Dedifferentiated amniotic fluid mesenchymal stem cell (primary cell): ENCODE measurements at regions not wholly inside any gene's neighbourhood (a gene's known extent, or its start where the extent isn't known, plus 50 kb on each side); places are given as distances from the start of the nearest gene placed in this dataset.
"Not testable (repeated sequence)": the region's sequence is repeated elsewhere in the genome, so short reads cannot be mapped to it uniquely, and the experiment has no call there.

ENCODE experiments used
- DNase-seq: peaks from one replicate; pipeline ENCODE4 v3.0.0-alpha.2; 2016; ENCODE audit errors: extremely low spot score

DNA sequence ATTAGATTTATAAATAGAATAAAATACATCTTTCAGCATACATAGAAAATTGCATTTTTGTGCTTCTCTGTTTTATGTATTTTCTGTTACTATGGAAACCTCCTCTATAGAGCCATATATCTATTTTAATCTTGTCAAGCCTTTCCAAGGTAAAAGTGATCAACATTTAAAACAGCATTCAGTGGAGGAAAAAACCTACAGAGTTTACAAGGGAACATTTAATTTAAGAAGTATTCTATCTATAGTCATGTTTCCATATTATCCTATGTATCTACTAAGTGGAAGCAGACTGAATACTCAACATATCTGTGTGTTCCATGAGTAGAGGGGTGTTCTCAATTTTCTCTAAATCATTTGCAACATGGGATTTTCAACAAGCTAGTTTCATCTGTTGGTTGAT lies 791.4 kb downstream of the CDH18 start:
- no peak for DNase-seq

DNA sequence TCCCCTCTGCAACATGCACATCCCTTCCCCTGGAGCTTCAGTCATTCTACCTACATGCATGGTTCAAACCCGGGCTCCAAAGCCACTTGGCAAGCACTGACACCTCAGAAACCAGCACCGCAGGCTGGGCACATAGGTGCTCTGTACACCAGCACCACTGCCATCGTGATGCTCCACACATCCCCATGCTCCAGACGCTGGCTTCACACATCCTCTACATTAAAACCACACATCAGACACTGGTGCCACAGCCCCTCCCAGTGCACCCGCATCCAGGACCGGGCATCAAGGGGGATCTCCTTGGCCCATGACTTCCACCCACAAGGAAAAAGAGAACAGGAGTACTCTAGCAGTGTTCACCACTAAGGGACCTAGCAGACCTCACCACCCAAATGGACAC lies 787.7 kb downstream of the CDH18 start:
- DNase-seq = peak; percentile 6

DNA sequence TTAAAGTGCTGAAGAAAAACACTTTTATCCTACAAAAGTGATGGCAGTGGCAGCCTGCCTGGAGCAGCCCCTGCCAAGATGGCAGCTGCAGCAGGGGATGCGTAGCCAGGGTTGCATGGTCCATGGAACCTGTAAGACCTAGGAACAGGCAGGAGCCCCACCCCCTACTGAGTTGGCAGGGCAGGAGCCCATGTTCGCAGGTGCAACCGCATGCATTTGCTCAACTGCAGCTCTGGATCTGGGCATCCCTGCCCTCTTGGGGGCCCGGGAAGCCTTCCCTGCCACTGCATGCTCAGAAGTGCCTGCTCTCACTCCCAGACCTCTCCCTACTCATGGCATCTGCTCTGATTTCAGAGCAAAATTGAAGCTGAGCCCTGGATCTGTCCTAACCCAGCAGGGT lies 779.6 kb downstream of the CDH18 start:
- no peak for DNase-seq

DNA sequence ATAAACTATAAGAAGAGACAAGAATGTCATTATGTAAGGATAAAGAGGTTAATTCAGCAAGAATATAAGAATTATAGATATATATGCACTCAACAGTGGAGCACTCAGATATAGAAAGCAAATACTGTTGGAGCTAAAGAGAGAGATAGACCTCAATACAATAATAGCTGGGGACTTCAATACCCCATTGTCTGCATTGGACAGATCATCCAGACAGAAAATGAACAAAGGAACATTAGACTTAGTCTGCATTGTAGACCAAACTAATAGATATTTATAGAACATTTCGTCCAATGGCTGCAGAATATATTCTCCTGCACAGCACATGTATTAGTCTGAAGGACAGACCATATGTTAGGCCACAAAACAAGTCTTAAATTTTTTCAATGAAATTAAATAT lies 777.1 kb downstream of the CDH18 start:
- DNase-seq = no peak

DNA sequence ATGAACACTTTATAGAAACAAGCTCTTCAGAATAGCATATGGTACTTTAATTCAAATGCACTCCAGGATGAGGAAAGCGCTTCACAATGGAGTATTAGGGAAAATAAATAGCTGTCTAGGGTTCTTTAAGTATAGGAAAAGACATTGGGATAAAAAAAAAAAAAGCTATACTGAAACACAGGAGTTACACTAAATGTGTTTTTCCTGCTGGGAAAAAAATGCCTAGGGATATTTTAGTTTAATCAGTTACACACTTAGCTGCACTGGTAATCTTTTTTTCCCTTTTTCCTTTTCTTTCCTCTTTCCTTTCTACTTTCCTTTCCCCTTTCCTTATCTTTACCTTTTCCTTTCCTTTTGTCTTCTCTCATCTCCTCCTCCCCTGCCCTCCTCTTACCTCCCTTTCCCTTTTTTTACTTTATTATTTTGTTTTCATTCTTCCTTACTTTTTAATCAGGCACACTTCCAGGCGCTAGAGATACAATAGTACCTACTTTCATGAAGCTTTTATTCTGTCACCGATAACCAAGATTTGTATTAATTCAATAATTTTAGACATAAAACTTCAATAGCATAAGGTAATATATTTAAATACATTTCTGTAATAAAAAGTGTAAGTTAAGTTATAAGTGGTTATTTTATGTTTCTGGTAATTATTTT lies 758.7 kb downstream of the CDH18 start:
- no peak for DNase-seq

DNA sequence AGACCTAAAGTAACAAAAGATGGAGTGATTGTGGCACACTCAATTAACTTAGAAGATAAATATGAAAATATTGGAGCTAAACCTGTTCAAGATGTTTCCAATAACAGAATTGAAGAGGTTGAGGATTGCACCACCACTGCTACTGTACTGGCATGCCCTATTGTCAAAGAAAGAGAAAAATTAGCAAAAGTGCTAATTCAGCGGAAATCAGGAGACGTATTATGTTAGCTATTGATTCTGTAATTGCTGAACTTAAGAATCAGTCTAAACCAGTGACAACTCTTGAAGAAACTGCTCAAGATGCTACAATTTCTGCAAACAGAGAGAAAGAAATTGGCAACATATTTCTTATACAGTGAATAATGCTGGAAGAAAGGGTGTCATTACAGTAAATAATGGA lies 754.4 kb downstream of the CDH18 start:
- no peak for DNase-seq

DNA sequence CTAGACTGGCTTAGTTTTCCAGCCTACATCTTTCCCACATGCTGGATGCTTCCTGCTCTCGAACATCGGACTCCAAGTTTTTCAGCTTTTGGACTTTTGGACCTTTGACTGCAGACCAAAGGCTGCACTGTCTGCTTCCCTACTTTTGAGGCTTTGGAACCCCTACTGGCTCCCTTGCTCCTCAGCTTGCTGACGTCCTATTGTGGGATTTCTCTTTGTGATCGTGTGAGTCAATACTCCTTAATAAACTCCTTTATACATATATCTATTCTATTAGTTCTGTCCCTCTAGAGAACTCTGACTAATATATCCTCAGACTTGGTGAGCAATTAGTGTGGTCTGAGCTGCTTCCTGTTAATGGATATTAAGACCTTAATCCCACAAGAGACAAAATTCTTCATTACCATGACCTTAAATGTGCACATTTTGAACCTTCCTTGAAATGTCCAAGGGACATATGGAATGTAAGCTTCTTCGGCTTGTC lies 752.9 kb downstream of the CDH18 start:
- no peak for DNase-seq

DNA sequence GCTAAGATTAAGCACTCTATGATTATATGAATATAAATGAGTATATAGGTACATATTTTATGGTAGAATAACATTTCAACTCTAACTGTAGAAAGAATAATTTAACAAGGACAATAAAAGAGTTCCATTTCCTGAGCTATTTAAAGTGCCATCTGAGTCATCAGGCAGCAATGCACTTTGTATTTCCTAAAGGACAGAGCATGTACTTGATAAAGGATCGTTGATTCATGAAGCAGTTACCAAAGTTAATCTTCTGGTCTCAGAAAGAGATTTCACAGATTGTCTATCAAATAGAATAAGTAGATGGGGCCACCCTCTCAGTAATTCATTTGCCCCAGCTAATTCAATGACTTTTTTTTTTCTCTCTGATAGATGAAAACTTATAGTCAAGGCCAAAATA lies 747.8 kb downstream of the CDH18 start:
- peak; percentile 42 for DNase-seq

DNA sequence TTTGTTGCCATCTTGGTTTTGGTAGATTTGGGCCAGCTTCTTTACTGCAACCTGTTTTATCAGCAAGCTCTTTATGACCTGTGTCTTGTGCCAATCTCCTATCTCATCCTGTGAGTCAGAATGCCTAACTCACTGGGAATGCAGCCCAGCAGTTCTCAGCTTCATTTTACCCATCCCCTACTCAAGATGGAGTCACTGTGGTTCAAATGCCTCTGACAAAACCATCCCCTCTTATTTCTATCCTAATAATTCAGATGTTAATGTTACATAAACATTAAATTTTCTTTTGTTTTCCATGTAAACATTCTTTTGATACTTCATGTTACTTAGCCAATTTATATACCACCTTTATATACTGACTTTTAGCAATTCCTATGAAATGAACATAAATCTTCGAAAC lies 746.3 kb downstream of the CDH18 start:
- DNase-seq = no peak

DNA sequence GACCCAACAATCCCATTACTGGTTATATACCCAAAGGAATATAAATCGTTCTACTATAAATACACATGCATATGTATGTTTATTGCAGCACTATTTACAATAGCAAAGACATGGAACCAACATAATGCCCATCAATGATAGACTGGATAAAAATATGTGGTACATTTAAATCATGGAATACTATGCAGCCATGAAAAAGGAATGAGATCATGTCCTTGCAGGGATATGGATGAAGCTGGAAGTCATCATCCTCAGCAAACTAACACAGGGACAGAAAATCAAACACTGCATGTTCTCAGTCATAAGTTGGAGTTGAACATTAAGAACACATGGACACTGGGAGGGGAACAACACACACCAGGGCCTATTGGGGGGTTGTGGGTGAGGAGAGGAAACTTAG lies 741.8 kb downstream of the CDH18 start:
- DNase-seq = not testable (repeated sequence)

DNA sequence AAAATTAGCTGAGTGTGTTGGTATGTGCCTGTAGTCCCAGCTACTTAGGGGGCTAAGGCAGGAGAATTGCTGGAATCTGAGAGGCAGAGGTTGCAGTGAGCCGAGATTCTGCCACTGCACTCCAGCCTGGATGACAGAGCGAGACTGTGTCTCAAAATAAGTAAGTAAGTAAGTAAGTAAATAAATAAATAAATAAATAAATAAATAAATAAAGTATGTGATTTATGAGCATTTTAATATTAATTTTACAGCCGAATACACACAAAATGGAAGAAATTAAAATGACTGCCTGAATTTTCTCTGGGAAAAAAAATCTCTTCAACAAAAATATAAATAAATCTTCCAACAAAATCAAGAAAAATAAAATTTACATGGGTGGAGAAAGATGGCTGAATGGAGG lies 740.7 kb downstream of the CDH18 start:
- DNase-seq = no peak

DNA sequence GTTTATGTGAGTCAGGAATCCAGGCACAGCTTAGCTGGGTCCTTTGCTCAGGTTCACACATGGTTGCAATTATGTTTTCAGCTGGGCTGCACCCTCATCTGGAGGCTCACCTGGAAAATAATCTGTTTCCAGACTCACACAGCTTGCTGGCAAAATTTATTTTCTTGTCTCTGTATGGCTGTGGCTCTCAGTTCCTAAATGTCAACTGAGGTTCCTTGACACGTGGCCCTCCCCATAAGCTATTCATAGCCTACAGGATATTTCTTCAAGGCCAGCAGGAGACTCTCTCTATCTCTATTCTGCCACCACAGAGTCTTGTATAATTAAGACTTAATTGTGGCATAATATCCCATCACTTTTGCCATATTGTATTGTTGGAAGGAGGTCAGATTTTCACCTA lies 732.0 kb downstream of the CDH18 start:
- no peak for DNase-seq

DNA sequence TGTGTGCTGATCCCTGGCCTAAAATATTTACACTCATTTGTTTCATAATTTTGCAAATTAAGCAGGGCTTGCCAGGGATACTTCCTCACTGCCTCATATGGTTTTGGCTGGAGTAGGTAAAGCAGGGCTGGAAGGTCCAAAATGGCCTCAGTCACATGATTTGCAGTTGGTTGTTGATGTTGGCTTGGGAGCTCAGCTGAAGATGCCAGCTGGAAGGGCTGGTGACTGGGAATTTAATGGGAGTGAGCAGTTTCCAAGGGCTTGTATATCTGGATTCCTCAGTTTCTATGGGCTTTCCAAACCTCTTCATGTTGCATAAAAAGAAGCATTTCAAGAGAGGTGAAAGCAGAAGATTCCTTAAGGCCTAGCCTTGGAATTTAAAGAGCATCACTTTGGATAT lies 729.3 kb downstream of the CDH18 start:
- DNase-seq = no peak

DNA sequence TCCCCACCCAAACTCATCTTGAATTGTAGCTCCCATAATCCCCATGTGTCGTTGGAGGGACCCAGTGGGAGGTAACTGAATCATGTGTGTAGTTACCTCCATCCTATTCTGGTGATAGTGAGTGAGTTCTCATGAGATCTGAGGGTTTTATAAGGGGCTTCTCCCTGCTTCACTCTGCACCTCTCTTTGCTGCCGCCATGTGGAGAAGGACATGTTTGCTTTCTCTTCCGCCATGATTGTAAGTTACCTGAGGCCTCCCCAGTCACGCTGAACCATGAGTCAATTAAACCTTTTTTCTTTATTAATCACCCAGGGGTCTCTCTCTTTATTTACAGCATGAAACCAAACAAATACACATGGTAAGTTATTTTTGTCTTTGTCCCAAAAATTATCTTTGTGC lies 726.1 kb downstream of the CDH18 start:
- DNase-seq = no peak

DNA sequence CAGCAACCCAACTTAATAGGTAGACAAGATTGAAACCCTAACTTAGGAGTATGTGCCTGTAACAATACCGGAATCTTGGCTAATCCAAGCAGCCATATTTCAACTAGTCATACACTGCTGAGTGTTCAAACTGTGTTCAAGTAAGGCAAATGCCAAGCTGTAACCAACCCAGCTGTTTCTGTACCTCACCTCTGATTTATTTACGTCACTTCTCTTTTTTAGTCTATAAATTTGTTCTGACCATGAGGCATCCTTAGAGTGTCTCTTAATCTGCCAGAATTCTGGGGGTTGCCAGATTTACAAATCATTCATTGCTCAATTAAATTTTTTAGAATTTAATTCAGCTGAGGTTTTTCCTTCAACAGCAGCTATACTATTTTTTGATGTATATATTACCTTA lies 723.2 kb downstream of the CDH18 start:
- DNase-seq = no peak

DNA sequence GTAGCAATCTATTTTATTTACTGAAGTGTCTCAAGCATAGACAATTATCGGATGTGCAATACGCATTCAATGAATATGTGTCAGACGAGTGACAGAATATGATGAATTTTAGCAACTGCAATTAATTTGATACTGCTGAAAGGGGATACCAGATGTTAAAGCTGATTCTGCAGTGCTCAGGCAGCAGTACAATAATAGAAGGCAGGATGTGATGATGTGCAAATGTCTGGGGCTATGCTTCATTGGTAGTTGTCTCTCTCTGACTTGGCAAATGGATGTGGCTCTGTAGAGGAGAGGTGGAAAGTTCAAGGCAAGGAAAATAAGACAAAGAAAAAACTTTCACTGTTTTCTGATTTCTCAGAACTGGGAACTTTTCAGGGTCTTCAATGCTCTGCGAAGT lies 721.2 kb downstream of the CDH18 start:
- DNase-seq = no peak

DNA sequence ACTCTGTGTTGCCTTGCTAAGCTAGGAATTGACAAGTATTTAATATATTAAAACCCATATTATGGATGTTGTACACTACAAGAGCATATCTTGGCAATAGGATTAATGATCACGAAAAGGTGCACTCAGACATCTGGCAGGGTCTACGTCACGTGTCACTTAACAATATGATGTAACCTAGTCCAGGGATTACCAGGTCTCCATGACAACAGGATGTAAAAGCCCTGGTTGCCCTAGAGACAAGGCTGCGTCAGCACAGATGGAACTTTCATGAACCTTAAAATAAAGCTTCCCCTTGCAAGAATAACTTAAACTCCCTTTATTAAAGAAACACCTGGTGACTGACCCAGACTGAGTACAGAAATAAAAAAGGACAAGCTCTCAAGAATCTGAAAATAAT lies 717.8 kb downstream of the CDH18 start:
- DNase-seq = no peak

DNA sequence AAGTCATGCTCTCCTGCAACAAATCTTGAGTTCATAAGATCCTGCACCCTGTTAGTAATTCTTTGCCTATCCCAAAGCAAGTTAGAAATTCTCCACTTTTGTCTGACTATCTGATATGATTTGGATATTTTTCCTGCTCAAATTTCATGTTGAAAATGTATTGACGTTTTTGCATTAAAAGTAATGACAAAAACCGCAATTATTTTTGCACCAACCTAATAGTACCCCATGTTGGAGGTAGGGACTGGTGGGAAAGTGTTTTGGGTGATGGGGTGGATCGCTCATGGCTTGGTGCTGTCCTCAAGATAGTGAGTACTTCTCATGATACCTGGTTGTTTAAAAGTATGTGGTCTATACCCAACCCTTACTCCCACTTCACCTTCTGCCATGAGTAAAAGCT lies 713.4 kb downstream of the CDH18 start:
- no peak for DNase-seq

DNA sequence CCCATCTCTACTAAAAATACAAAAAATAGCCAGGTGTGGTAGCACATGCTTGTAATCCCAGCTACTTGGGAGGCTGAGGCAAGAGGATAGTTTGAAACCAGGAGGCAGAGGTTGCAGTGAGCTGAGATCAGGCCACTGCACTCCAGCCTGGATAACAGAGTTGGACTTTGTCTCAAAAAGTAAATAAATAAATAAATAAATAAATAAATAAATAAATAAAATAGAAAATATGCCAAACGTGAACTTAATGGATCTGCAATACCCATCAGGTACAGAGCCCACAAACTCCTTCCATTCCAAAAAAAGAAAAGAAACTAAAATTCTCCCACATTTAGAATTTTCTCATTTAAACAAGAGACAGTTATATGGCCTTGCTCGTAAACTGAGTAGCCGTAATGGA lies 702.7 kb downstream of the CDH18 start:
- no peak for DNase-seq

DNA sequence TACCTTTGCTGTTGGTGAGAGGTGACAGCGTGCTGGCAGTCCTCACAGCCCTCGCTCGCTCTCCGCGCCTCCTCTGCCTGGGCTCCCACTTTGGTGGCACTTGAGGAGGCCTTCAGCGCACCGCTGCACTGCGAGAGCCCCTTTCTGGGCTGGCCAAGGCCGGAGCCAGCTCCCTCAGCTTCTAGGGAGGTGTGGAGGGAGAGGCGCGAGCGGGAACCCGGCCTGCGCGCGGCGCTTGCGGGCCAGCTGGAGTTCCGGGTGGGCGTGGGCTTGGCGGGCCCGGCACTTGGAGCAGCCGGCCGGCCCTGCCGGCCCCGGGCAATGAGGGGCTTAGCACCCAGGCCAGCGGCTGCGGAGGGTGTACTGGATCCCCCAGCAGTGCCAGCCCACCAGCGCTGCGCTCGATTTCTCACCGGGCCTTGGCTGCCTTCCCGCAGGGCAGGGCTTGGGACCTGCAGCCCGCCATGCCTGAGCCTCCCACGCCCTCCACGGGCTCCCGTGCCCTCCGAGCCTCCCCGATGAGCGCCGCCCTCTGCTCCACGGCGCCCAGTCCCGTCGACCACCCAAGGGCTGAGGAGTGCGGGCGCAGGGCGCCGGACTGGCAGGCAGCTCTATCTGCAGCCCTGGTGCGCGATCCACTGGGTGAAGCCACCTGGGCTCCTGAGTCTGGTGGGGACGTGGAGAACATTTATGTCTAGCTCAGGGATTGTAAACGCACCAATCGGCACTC lies 700.3 kb downstream of the CDH18 start:
- not testable (repeated sequence) for DNase-seq

DNA sequence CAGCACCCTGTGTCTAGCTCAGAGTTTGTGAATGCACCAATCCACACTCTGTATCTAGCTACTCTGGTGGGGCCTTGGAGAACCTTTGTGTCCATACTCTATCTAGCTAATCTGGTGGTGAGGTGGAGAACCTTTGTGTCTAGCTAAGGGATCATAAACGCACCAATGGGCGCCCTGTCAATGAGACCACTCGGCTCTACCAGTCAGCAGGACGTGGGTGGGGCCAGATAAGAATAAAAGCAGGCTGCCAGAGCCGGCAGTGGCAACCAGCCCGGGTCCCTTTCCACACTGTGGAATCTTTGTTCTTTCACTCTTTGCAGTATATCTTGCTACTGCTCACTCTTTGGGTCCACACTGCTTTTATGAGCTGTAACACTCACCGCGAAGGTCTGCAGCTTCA lies 699.7 kb downstream of the CDH18 start:
- not testable (repeated sequence) for DNase-seq

DNA sequence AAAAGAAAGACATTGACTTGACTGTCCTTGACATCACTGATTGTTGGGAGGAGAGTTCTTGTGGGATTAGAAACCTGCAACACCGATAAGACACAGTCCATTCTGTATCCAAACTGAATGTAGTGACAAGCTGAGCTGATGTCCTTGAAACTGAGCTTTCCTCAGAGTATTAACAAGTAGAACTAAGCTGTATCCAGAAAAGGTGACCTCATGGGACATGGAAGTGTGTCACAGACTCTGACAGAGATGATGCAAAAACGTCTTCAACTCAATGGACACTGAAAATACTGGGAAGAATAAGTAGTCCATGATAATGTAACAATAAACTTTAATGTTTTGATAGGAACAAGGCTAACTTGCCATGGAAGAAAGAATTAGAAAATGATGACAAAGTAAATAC lies 690.1 kb downstream of the CDH18 start:
- no peak for DNase-seq

DNA sequence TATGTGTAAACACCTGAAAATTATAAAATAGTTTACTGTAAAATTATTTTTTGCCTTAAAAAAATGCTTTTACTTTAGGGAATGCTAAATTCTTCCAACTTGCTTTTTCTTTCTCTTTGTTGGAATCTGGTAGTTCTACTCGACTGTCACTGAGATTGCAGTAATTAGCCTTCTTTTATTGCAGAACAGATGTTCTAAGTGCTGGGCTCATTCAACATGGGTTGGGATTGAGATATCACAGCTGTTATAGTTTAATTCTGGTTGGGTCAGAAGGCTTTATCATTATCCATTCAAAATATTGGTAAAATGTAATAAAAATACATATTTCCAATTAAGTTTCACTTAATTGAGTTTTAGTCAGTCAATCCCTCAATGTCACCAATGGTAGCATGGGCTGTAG lies 686.7 kb downstream of the CDH18 start:
- no peak for DNase-seq

DNA sequence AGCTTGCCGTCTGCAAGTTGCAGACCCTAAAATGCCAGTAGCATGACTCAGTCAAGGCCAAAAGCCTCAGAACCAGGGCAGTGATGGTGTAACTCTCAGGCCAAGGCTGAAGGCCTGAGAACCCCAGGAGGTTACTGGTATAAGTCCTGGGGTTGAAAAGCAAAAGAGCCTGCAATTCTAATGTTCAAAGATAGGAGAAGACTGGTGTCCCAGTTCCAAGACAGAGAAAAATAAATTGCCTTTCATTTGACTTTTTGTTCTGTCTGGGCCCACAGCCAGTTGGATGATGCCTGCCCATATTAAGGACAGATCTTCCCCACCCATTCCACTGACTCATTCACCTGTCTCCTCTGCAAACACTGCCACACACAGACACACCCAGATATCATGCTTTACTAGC lies 673.2 kb downstream of the CDH18 start:
- no peak for DNase-seq
